GM21737 (cell line): ENCODE measurements at regions not wholly inside any gene's neighbourhood (a gene's known extent, or its start where the extent isn't known, plus 50 kb on each side); places are given as distances from the start of the nearest gene placed in this dataset.

ENCODE experiments used
- ATAC-seq: cut with Tn5 transposase; IDR thresholded peaks from one replicate; pipeline ENCODE4 v1.9.1; 2021; ENCODE audit warnings: mild to moderate bottlenecking, moderate library complexity; ENCODE audit not compliant: unreplicated experiment

GRCh38 chrY:7261254-7261653, 349.7 kb upstream of the AMELY start:
- ATAC-seq = no peak

- no peak for ATAC-seq
These were observed 328.5 kb upstream of the AMELY start for GRCh38 chrY:7240101-7240500.

DNA sequence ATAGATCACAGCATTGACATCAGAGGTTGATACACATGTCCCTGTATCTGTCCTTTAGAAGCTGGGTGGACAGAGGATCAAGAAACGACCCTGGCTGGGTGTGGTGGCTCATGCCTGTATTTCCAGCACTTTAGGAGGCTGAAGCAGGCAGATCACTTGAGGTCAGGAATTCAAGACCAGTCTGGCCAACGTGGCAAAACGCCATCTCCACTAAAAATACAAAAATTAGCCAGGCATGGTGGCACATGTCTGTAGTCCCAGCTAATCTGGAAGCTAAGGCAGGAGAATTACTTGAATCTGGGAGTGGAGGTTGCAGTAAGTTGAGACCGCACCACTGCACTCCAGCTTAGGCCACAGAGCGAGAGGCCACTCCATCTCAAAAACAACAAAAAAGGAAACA, 300.4 kb upstream of the AMELY start:
- ATAC-seq = no peak

DNA sequence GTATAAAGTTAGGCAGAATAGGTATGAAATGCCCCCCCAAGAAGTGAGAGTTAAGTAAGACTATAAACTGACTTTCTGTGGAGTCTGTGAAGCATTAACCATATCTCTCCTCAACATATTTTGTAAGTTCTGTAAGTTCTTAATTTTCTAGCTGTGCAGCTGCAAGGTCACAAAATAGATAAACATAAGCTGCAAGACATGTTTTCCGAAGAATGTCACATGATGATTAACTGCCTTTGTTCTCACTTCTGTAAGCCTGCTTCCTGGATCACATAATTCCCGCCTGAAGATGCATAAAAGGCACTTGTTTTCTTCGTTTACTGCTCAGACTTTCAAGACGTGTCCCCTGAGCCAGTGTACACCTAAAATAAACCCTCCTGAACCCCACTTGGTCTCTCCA, 292.9 kb upstream of the AMELY start:
- no peak for ATAC-seq

DNA sequence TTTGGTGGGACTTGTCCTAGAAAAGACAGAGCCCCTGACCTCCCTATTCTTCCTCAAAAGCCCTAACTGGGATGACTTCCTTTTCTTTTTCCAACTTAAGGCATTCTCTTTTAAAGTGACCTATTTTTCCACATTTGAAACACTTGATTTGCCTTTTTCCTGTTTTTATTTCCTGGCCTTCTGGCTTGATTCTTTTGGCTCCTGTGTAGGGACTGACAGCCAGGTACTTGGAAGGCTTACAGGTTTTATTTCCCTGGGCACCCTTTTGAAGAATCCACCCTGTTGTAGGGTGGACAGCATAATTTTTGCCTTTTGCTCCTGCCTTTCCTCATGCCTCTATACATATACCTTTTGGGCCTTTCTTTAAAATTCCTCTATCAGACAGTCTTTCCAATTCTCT, 271.0 kb upstream of the AMELY start:
- ATAC-seq = no peak

- ATAC-seq = no peak
These were observed 266.1 kb upstream of the AMELY start for GRCh38 chrY:7177631-7178030.

GRCh38 chrY:7169475-7169874, 257.9 kb upstream of the AMELY start:
- no peak for ATAC-seq

DNA sequence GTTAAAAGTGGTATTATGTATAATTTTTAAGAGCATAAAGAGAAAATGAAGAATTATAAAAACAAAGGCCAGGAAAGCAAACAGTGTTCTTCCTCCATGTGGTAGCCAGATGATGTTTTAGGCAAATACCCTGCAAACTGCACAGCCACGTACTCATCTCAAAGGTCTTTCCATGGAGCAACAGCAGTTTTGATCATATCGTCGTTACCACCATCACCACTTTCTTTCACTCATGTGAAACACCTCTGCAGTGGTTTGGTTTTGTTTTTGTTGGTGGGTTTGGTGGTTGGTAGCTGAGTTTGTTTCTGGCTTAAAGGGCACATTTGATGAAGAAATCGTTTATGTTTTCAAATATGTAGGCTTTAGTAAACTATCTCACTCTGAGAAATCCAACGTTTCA, 229.9 kb upstream of the AMELY start:
- no peak for ATAC-seq
